Renal cortex interstitium (tissue), 11 donors: ENCODE measurements at regions not wholly inside any gene's neighbourhood (a gene's known extent, or its start where the extent isn't known, plus 50 kb on each side); places are given as distances from the start of the nearest gene placed in this dataset.

Experiments used
- DNase-seq, 11 donors: peaks; one replicate each; pipeline ENCODE4 v3.0.0-alpha.2; 2013; ENCODE audit warnings: low read depth in 9 of 11, low spot score in 4 of 11; ENCODE audit errors: extremely low read depth in 1 of 11

GRCh38 chr4:36489798-36490197 lies 208.4 kb downstream of the DTHD1 start:
- no peak for DNase-seq

DNA sequence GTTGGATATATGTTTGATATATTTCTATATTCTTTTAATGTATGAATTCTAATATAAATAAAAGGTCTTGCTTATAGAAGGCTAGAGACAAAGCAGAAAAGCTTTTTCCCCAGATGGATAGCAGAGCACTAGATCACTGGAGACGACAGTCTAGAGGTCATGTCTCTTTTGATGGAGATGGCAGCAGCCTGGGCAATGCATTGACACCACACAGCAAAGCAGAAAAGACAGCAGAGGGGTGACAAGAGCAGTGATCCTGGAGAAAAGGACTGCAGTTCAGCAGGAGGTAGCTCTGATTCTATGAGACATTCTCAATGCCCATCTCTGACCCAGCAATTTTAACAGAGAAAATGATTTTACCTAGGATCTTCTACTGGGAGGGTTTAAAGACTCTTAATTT lies 210.6 kb downstream of the DTHD1 start:
- DNase-seq: no peak

GRCh38 chr4:36492590-36492989 lies 211.2 kb downstream of the DTHD1 start:
- no peak for DNase-seq

DNA sequence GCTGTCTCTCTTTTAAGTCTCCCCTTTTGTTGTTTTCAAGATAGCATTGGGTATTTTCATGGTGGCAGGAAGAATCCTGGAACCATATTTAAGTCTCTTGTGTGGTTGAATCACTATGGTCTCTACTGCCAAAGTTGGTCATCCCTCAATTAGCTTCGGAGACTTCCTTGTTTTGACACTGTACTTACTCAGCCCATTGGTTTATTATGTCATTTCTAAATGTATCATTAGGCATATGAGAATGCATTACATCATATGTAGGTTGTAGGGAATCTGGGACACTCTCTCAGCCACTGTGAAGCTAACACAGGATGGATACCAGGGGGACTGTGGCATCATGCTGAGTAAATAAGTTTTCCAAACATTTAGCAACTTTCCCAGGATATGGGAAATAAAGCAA lies 211.8 kb downstream of the DTHD1 start:
- DNase-seq: no peak

DNA sequence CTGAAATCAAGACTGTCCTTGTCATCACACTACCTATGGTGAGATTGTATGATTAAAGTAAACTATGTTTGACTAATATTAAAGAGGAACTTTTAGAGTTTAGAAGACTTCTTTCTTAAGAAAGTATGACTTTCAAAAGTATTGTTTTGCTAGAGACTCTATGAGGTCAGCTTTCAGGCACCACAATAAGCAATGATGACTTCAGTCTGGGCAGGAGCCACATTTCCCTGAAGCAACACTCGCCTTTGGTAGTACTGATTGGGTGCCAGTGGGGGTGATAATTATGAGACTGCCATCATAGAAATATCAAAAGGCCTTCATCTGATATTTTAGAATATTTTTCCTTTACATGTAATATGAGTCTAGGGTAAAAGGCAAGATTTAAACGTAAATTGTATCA lies 212.6 kb downstream of the DTHD1 start:
- no peak for DNase-seq

- DNase-seq: no peak
Measured at GRCh38 chr4:36494747-36495146, 213.3 kb downstream of the DTHD1 start.

- no peak for DNase-seq
Measured at GRCh38 chr4:36502350-36502749, 220.9 kb downstream of the DTHD1 start.

DNA sequence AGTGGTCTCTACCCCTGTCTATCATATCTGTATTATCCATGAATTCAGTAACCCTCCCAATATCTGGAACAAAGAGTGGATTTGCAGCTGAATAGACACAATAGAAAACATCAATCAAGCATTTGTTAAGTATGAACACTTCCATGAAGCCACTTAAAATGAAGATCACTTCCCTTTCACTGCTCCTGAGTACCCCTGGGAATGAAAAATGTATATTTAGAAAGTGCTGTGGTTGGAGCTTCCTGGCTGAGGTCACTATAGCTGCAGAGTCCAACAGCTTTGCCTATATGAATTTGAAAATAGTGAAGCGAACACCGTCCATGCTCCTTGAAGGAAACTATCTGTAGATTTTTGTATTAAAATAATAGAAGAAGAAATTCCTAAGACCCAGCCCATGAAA lies 227.0 kb downstream of the DTHD1 start:
- no peak for DNase-seq

GRCh38 chr4:36509845-36510244 lies 228.4 kb downstream of the DTHD1 start:
- DNase-seq: no peak

DNA sequence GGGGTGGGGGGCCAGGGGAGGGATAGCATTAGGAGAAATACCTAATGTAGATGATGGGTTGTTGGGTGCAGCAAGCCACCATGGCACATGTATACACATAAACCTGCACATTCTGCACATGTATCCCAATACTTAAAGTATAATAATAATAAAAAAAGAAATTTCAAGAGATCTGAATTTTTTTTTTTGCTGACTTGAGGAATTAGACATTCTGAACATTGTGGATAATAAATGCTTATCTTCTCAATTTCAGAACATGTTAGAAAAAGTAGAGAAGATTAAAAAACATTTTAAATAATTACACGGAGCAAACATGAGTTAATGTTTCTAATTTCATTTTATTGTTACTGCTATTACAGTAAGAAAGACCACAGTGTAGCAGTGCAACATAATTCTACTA lies 230.4 kb downstream of the DTHD1 start:
- no peak for DNase-seq

- DNase-seq: no peak
Measured at GRCh38 chr4:36516522-36517095, 235.2 kb downstream of the DTHD1 start.

DNA sequence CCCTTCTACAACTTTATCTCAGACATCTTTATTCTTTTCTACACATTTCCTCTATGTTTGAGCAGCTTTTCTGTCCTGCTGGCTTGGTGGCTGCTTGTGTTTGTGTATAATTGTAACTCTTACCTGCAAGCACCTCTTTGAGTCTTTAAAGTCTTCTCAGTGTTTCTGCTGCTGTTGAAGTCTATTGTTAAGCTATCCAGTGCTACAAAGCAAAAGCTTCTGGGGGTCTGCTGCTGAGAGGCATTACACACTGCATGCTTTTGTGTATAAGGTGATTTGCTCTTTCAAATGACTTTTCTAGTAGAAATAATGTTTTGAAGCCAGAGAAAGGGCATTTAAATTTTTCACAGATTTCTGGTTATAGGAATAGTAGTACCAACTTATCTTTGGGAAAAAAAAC lies 241.8 kb downstream of the DTHD1 start:
- no peak for DNase-seq

- no peak for DNase-seq
Measured at GRCh38 chr4:36532670-36533379, 251.4 kb downstream of the DTHD1 start.

GRCh38 chr4:36533944-36534343 lies 252.5 kb downstream of the DTHD1 start:
- no peak for DNase-seq

DNA sequence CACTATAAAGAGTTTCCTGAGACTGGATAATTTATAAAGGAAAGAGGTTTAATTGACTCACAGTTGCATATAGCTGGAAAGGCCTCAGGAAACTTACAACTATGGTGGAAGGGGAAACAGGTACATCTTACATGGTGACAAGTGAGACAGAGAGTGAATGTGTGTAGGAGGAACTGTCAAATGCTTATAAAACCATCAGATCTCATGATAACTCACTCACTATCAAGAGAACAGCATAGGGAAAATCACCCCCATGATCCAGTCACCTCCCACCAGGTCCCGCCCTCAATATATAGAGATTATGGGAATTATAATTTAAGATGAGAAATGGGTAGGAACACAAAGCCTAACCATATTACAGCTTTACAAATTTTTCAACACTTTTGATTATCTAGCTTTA lies 266.0 kb downstream of the DTHD1 start:
- no peak for DNase-seq

GRCh38 chr4:36549252-36549651 lies 267.8 kb downstream of the DTHD1 start:
- DNase-seq: no peak

- DNase-seq: no peak
Measured at GRCh38 chr4:36549992-36550391, 268.6 kb downstream of the DTHD1 start.

DNA sequence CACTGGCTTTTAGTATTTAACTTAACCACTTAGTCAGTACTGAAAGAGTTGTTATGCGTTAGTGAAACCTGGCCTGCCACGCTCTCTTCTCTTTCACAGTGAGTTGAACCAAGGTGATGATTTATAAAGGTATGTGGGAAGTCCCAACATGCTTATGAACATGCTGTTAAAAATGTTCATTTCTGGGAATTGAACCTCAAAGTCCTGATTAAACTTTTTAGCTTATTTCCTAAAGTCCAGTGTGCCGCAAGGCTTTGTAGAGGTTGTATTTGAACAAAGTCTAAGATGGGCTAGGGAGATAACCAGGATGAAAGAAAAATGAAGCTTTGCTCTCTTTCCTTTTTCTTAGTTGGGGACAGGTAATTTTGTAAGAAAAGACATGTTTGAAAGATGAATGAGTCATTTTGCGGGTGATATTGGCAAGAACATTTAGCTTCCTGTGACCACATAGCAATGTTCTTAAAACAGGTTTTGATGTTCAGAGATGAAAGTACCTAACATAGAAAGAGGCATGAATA lies 270.3 kb downstream of the DTHD1 start:
- DNase-seq: no peak

DNA sequence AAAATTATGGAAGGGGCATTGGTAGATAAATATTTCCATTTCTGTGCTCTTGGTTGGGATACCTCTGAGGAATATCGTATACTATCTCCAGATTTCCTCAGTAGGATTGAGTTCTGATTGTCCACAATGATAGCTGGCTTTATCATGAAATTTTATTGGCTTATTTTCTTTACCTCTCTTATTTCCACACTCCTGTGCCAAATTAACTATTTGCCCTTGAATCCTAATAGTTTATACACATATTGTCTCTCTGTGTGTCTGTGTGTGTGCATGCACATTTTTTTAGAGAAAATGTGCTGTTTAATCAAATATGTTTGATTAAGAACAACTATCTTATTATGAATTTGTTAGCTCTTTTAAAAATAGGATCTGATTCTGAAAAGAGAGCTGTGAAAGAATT lies 271.6 kb downstream of the DTHD1 start:
- DNase-seq: no peak

- no peak for DNase-seq
Measured at GRCh38 chr4:36553453-36553852, 272.0 kb downstream of the DTHD1 start.

- DNase-seq: no peak
Measured at GRCh38 chr4:36556984-36557383, 275.6 kb downstream of the DTHD1 start.
